B cell (primary cell): ENCODE measurements at regions not wholly inside any gene's neighbourhood (a gene's known extent, or its start where the extent isn't known, plus 50 kb on each side); places are given as distances from the start of the nearest gene placed in this dataset.

ENCODE experiments used
- ATAC-seq: fragments of 200-7000 bp; cut with Tn5 transposase; one replicate; pipeline ENCODE4 v1.10.0; 2021; ENCODE audit warnings: low read depth, mild to moderate bottlenecking, moderate number of reproducible peaks, moderate library complexity
- CTCF ChIA-PET: fragments of 350-600 bp; sonication (Branson Sonifier 250); formaldehyde crosslinking; loops from one replicate; lab custom pipeline; 2021; ENCODE audit warnings: antibody characterized with exemption, inconsistent platforms; lab: Charles Lee
- POLR2A ChIA-PET: fragments of 350-600 bp; sonication (Branson Sonifier 250); formaldehyde crosslinking; loops from one replicate; lab custom pipeline; 2021; ENCODE audit warnings: antibody characterized with exemption; lab: Charles Lee
- DNase-seq: peaks from one replicate; pipeline ENCODE4 v3.0.0; 2013
- H2AFZ ChIP-seq: 2 replicates; pipeline ENCODE4 v1.6.1; 2012; ENCODE audit warnings: mild to moderate bottlenecking, low read depth, low read length; ENCODE audit not compliant: insufficient read depth, poor library complexity, severe bottlenecking
- H3K27ac ChIP-seq, 2 donors: 1 replicate in 1 of 2; 2 replicates in 1 of 2; pipeline ENCODE4 v1.5.1; 2012 to 2013; ENCODE audit warnings: low read length in 2 of 2, mild to moderate bottlenecking in 2 of 2, moderate library complexity in 1 of 2
- H3K27me3 ChIP-seq, 4 experiments: fragments of 200-600 bp in 1 of 4; sonication (generic) in 1 of 4; replicated peaks in 1 of 4; 1 replicate in 2 of 4; 2 replicates in 2 of 4; pipeline versions ENCODE4 v1.6.1 to v1.7.0; 2013 to 2016; ENCODE audit warnings: low read length in 3 of 4, mild to moderate bottlenecking in 2 of 4, mixed read lengths in 1 of 4, moderate library complexity in 1 of 4; ENCODE audit not compliant: insufficient read depth in 4 of 4, control insufficient read depth in 3 of 4; ENCODE audit errors: control extremely low read depth in 1 of 4
- H3K36me3 ChIP-seq, 2 experiments: replicated peaks in 1 of 2; 1 replicate in 1 of 2; 2 replicates in 1 of 2; pipeline versions ENCODE4 v1.6.1 to v1.7.1; 2013; ENCODE audit warnings: low read length in 1 of 2; ENCODE audit not compliant: insufficient read depth in 2 of 2, control insufficient read depth in 1 of 2; ENCODE audit errors: control extremely low read depth in 1 of 2, extremely low read depth in 1 of 2
- H3K4me1 ChIP-seq, 2 donors: fragments of 200-600 bp in 1 of 2; sonication (generic) in 1 of 2; 1 replicate in 1 of 2; 2 replicates in 1 of 2; pipeline versions ENCODE4 v1.5.1 to v1.6.1; 2013 to 2017; ENCODE audit warnings: low read length in 2 of 2; ENCODE audit not compliant: control insufficient read depth in 2 of 2, insufficient read depth in 2 of 2
- H3K4me2 ChIP-seq: replicated peaks from 2 replicates; pipeline ENCODE3; 2012; ENCODE audit warnings: mild to moderate bottlenecking, low read depth, low read length; ENCODE audit not compliant: poor library complexity, severe bottlenecking
- H3K4me3 ChIP-seq, 5 experiments: fragments of 200-600 bp in 1 of 5; sonication (generic) in 1 of 5; 1 replicate in 3 of 5; 2 replicates in 2 of 5; pipeline versions ENCODE4 v1.5.1 to v1.7.0; 2011 to 2016; ENCODE audit warnings: low read length in 4 of 5, mild to moderate bottlenecking in 4 of 5, low read depth in 2 of 5, control low read depth in 1 of 5, moderate library complexity in 1 of 5; ENCODE audit not compliant: insufficient read depth in 1 of 5; ENCODE audit errors: control extremely low read depth in 1 of 5, extremely low read depth in 1 of 5
- H3K79me2 ChIP-seq: fragments of 200-600 bp; sonication (generic); one replicate; pipeline ENCODE4 v1.6.0; 2016; ENCODE audit warnings: low read length; ENCODE audit not compliant: control insufficient read depth, insufficient read depth
- H3K9ac ChIP-seq: fragments of 200-600 bp; sonication (generic); 2 replicates; pipeline ENCODE4 v1.6.1; 2017; ENCODE audit warnings: mild to moderate bottlenecking, low read length, moderate library complexity
- H3K9me3 ChIP-seq, 3 donors: one replicate each; pipeline versions ENCODE4 v1.6.1 to v1.7.1; 2013; ENCODE audit warnings: low read length in 2 of 3; ENCODE audit not compliant: control insufficient read depth in 2 of 3, insufficient read depth in 1 of 3; ENCODE audit errors: control extremely low read depth in 1 of 3
- H4K20me1 ChIP-seq: 2 replicates; pipeline ENCODE4 v1.6.0; 2012; ENCODE audit warnings: mild to moderate bottlenecking, low read length; ENCODE audit not compliant: insufficient read depth, control insufficient read depth, poor library complexity, severe bottlenecking
- H3K27ac Mint-ChIP-seq: one replicate; pipeline ENCODE4 v1.8.0; 2021; ENCODE audit warnings: mixed read lengths
- H3K27me3 Mint-ChIP-seq: one replicate; pipeline ENCODE4 v1.8.0; 2021; ENCODE audit warnings: mixed read lengths
- H3K4me1 Mint-ChIP-seq: one replicate; pipeline ENCODE4 v1.8.0; 2021; ENCODE audit warnings: mixed read lengths
- H3K4me3 Mint-ChIP-seq: one replicate; pipeline ENCODE4 v1.8.0; 2021; ENCODE audit warnings: mixed read lengths
- H3K9me3 Mint-ChIP-seq: one replicate; pipeline ENCODE4 v1.8.0; 2022; ENCODE audit warnings: mixed read lengths; ENCODE audit not compliant: insufficient read depth
- EZH2 ChIP-seq: IDR thresholded peaks from 2 replicates; pipeline ENCODE4 v1.6.1; 2012; ENCODE audit warnings: borderline replicate concordance, low read depth, mild to moderate bottlenecking, moderate library complexity, low read length; ENCODE audit not compliant: insufficient read depth, poor library complexity, severe bottlenecking
- WGBS: methylation state at CpG from one replicate; pipeline ENCODE4 v1.1.5; 2013; ENCODE audit warnings: missing lambda C conversion rate; ENCODE audit not compliant: insufficient coverage; 5-methylcytosine and 5-hydroxymethylcytosine counted together
- intact Hi-C: fragments of 100-400 bp; cut with micrococcal nuclease; formaldehyde crosslinking; loops from one replicate; pipeline ENCODE4 v1.10.0; 2022
- TF ChIP-seq, protein P1 (sequence below): fragments of 200-600 bp; IDR thresholded peaks from one replicate; pipeline ENCODE4 v1.8.0; 2022; ENCODE audit warnings: antibody characterized with exemption, mild to moderate bottlenecking

- CTCF ChIA-PET: no interaction called here
Measured at GRCh38 chr6:15796844-15797243, 134.0 kb upstream of the DTNBP1 start.

GRCh38 chr6:15796130-15796771 is 133.4 kb upstream of the DTNBP1 start:
- Histone ChIP-seq H3K27ac (no peak overlapping the region), H3K79me2 (no peaks in the 10 kb centered on the region), H3K27me3 (no peaks in the 10 kb centered on the region), H3K9ac (no peak overlapping the region), H4K20me1 (no peaks in the 10 kb centered on the region), H3K9me3 (peaks cover 0 to 19% (median 17%) of the 10 kb centered on the region in 3 donors), H2AFZ (no peak overlapping the region), H3K4me3 (no peak overlapping the region), H3K4me1 (no peaks in the 10 kb centered on the region), H3K36me3 (no peaks in the 10 kb centered on the region), H3K4me2 (no peak overlapping the region)
- intact Hi-C loops: no loop called here
- no peak for ATAC-seq
- no peak for DNase-seq
- no peaks in the 10 kb centered on the region for H3K27me3 Mint-ChIP-seq
- CTCF ChIA-PET: interaction anchor here (0.5 kb wide), 1 partner anchor 93 kb away, joined by 4 read pairs; no protein-coding TSS in a partner anchor
- POLR2A ChIA-PET: no interaction called here
- H3K4me3 Mint-ChIP-seq: no peak overlapping the region
- no peaks in the 10 kb centered on the region for H3K4me1 Mint-ChIP-seq
- H3K27ac Mint-ChIP-seq: no peak overlapping the region
- TF ChIP-seq, protein P1, sequence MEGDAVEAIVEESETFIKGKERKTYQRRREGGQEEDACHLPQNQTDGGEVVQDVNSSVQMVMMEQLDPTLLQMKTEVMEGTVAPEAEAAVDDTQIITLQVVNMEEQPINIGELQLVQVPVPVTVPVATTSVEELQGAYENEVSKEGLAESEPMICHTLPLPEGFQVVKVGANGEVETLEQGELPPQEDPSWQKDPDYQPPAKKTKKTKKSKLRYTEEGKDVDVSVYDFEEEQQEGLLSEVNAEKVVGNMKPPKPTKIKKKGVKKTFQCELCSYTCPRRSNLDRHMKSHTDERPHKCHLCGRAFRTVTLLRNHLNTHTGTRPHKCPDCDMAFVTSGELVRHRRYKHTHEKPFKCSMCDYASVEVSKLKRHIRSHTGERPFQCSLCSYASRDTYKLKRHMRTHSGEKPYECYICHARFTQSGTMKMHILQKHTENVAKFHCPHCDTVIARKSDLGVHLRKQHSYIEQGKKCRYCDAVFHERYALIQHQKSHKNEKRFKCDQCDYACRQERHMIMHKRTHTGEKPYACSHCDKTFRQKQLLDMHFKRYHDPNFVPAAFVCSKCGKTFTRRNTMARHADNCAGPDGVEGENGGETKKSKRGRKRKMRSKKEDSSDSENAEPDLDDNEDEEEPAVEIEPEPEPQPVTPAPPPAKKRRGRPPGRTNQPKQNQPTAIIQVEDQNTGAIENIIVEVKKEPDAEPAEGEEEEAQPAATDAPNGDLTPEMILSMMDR: no peak
- TF ChIP-seq EZH2: no peak
- WGBS: 95% methylated on average over 6 of the region's 7 CpGs
- H3K9me3 Mint-ChIP-seq: peaks cover 9% of the 10 kb centered on the region

More at GRCh38 chr6:15796844-15797243, 134.0 kb upstream of the DTNBP1 start:
- no peak for ATAC-seq
- no peak for TF ChIP-seq EZH2
- TF ChIP-seq, protein P1: no peak
- H3K9me3 ChIP-seq: peaks cover 0 to 21% (median 17%) of the 10 kb centered on the region in 3 donors
- no peak overlapping the region for H2AFZ ChIP-seq
- H3K4me2 ChIP-seq: no peak overlapping the region
- POLR2A ChIA-PET: no interaction called here
- no peaks in the 10 kb centered on the region for H3K36me3 ChIP-seq
- Mint-ChIP-seq H3K27me3 (no peaks in the 10 kb centered on the region), H3K27ac (no peak overlapping the region), H3K4me1 (no peaks in the 10 kb centered on the region), H3K4me3 (no peak overlapping the region), H3K9me3 (peaks cover 9% of the 10 kb centered on the region)
- H3K4me1 ChIP-seq: no peaks in the 10 kb centered on the region
- no peak overlapping the region for H3K27ac ChIP-seq
- no peaks in the 10 kb centered on the region for H3K79me2 ChIP-seq
- H3K27me3 ChIP-seq: no peaks in the 10 kb centered on the region
- no peak overlapping the region for H3K4me3 ChIP-seq
- no peak overlapping the region for H3K9ac ChIP-seq
- WGBS: 100% methylated on average over 3 of the region's 5 CpGs
- H4K20me1 ChIP-seq: no peaks in the 10 kb centered on the region
- DNase-seq: no peak
- intact Hi-C loops: no loop called here
